Left ventricle myocardium superior (tissue), 1 donor: ENCODE measurements at regions not wholly inside any gene's neighbourhood (a gene's known extent, or its start where the extent isn't known, plus 50 kb on each side); places are given as distances from the start of the nearest gene placed in this dataset.
A peak's percentile ranks its signal among the peaks of the same experiment; 100 is the strongest.
"Not testable (repeated sequence)": the region's sequence is repeated elsewhere in the genome, so short reads cannot be mapped to it uniquely, and the experiment has no call there.

Source experiments
- ATAC-seq: fragments of 200-7000 bp; cut with Tn5 transposase; one replicate; pipeline ENCODE4 v1.9.1; 2020; ENCODE audit warnings: mild to moderate bottlenecking, moderate library complexity
- DNase-seq: peaks from one replicate; pipeline ENCODE4 v3.0.0-alpha.2; 2020
- intact Hi-C: fragments of 100-400 bp; cut with micrococcal nuclease; formaldehyde crosslinking; loops from one replicate; pipeline ENCODE4 v1.11.0; 2022
- donor health status: DM: no; HTN: yes; CAD: no; lungs with severe emphysema.

- DNase-seq: no peak
- no peak for ATAC-seq
- intact Hi-C loops: no loop called here
Measured at GRCh38 chr20:5463007-5463686, 146.4 kb upstream of the PROKR2 start.

GRCh38 chr20:5453745-5454144 lies 137.0 kb upstream of the PROKR2 start:
- ATAC-seq, DNase-seq, intact Hi-C loops: not testable (repeated sequence)

GRCh38 chr20:5453316-5453715 lies 136.6 kb upstream of the PROKR2 start:
- intact Hi-C loops, ATAC-seq, DNase-seq: not testable (repeated sequence)

- intact Hi-C loops, DNase-seq, ATAC-seq: not testable (repeated sequence)
Measured at GRCh38 chr20:5452691-5453090, 135.9 kb upstream of the PROKR2 start.

GRCh38 chr20:5452286-5452685 lies 135.5 kb upstream of the PROKR2 start:
- ATAC-seq, intact Hi-C loops, DNase-seq: not testable (repeated sequence)

- no peak for ATAC-seq
- DNase-seq: no peak
- intact Hi-C loops: no loop called here
Measured at GRCh38 chr20:5451643-5452210, 135.0 kb upstream of the PROKR2 start.

GRCh38 chr20:5448449-5449118 lies 131.8 kb upstream of the PROKR2 start:
- DNase-seq (no peak), ATAC-seq (peak; percentile 31)
- intact Hi-C loops: loop anchor here (10.0 kb wide), 1 partner anchor 244 kb away; no protein-coding TSS in a partner anchor

- ATAC-seq: no peak
- no peak for DNase-seq
- intact Hi-C loops: loop anchor here (10.0 kb wide), 1 partner anchor 242 kb away; no protein-coding TSS in a partner anchor
Measured at GRCh38 chr20:5447188-5447587, 130.4 kb upstream of the PROKR2 start.

- no peak for ATAC-seq
- intact Hi-C loops: loop anchor here (10.0 kb wide), 1 partner anchor 241 kb away; no protein-coding TSS in a partner anchor
- DNase-seq: no peak
Measured at GRCh38 chr20:5445611-5446010, 128.9 kb upstream of the PROKR2 start.

- ATAC-seq (no peak), DNase-seq (no peak)
- intact Hi-C loops: loop anchor here (10.0 kb wide), 1 partner anchor 237 kb away; no protein-coding TSS in a partner anchor
Measured at GRCh38 chr20:5442101-5442500, 125.3 kb upstream of the PROKR2 start.

- DNase-seq (no peak), ATAC-seq (no peak)
- intact Hi-C loops: no loop called here
Measured at GRCh38 chr20:5434116-5434515, 117.4 kb upstream of the PROKR2 start.

- no peak for DNase-seq
- intact Hi-C loops: no loop called here
Measured at GRCh38 chr20:5433352-5433751, 116.6 kb upstream of the PROKR2 start.

GRCh38 chr20:5432030-5432429 lies 115.3 kb upstream of the PROKR2 start:
- intact Hi-C loops: no loop called here
- ATAC-seq: no peak

More at GRCh38 chr20:5433352-5433751, 116.6 kb upstream of the PROKR2 start:
- no peak for ATAC-seq

GRCh38 chr20:5430670-5431069 lies 113.9 kb upstream of the PROKR2 start:
- ATAC-seq (no peak), DNase-seq (no peak)
- intact Hi-C loops: no loop called here

More at GRCh38 chr20:5432030-5432429, 115.3 kb upstream of the PROKR2 start:
- no peak for DNase-seq

GRCh38 chr20:5426026-5426425 lies 109.3 kb upstream of the PROKR2 start:
- DNase-seq (no peak), ATAC-seq (no peak)
- intact Hi-C loops: no loop called here

- intact Hi-C loops: no loop called here
- ATAC-seq: no peak
- no peak for DNase-seq
Measured at GRCh38 chr20:5416086-5416485, 99.3 kb upstream of the PROKR2 start.

GRCh38 chr20:5413394-5413793 lies 96.6 kb upstream of the PROKR2 start:
- ATAC-seq (no peak), DNase-seq (no peak)
- intact Hi-C loops: no loop called here

GRCh38 chr20:5410470-5410869 lies 93.7 kb upstream of the PROKR2 start:
- DNase-seq (no peak), ATAC-seq (no peak)
- intact Hi-C loops: no loop called here

GRCh38 chr20:5402903-5403531 lies 86.3 kb upstream of the PROKR2 start:
- ATAC-seq: no peak
- intact Hi-C loops: no loop called here
- no peak for DNase-seq
